Tibial artery (tissue), 4 donors: ENCODE measurements at regions not wholly inside any gene's neighbourhood (a gene's known extent, or its start where the extent isn't known, plus 50 kb on each side); places are given as distances from the start of the nearest gene placed in this dataset.

ENCODE experiments used
- DNase-seq, 2 donors: peaks; one replicate each; pipeline ENCODE4 v3.0.0-alpha.2; 2019
- H3K27ac ChIP-seq, 2 donors: fragments of 200-600 bp; sonication (generic) in 1 of 2; 1 replicate in 1 of 2; 2 replicates in 1 of 2; pipeline ENCODE4 v1.5.1; 2018 to 2019; ENCODE audit warnings: mild to moderate bottlenecking in 1 of 2
- H3K27me3 ChIP-seq, 2 donors: fragments of 200-600 bp; sonication (generic) in 1 of 2; one replicate each; pipeline versions ENCODE4 v1.5.1 to v1.6.0; 2016 to 2019
- H3K36me3 ChIP-seq, 3 donors: fragments of 200-600 bp; sonication (generic) in 2 of 3; one replicate each; pipeline ENCODE4 v1.5.1; 2016 to 2019; ENCODE audit warnings: mild to moderate bottlenecking in 2 of 3
- H3K4me1 ChIP-seq, 4 donors: fragments of 200-600 bp; sonication (generic) in 2 of 4; 1 replicate in 3 of 4; 2 replicates in 1 of 4; pipeline ENCODE4 v1.5.1; 2016 to 2019
- H3K4me3 ChIP-seq, 2 donors: fragments of 200-600 bp; sonication (generic) in 1 of 2; 1 replicate in 1 of 2; 2 replicates in 1 of 2; pipeline ENCODE4 v1.5.1; 2018 to 2019; ENCODE audit warnings: mild to moderate bottlenecking in 2 of 2
- H3K9me3 ChIP-seq, 3 donors: fragments of 200-600 bp; sonication (generic) in 1 of 3; one replicate each; pipeline ENCODE4 v1.5.1; 2016 to 2019
- CTCF ChIP-seq, 2 experiments: fragments of 200-600 bp in 1 of 2; fragments of 450-650 bp in 1 of 2; IDR thresholded peaks; one replicate each; pipeline ENCODE4 v1.5.1; 2017 to 2019; ENCODE audit warnings: antibody characterized with exemption in 2 of 2, mild to moderate bottlenecking in 1 of 2, moderate library complexity in 1 of 2
- intact Hi-C: fragments of 100-400 bp; cut with DNase I; formaldehyde crosslinking; loops from one replicate; pipeline ENCODE4 v1.15.0; 2023; ENCODE audit warnings: low total_unique reads

- no peak for DNase-seq
- Histone ChIP-seq H3K27me3 (no peaks in the 10 kb centered on the region), H3K36me3 (no peaks in the 10 kb centered on the region), H3K27ac (no peak overlapping the region), H3K4me3 (no peak overlapping the region), H3K9me3 (no peaks in the 10 kb centered on the region), H3K4me1 (no peaks in the 10 kb centered on the region)
- intact Hi-C loops: no loop called here
- TF ChIP-seq CTCF (IDR thresholded peaks at IDR 0.05): no peak
Observed at GRCh38 chr4:160143574-160143973, 1040.7 kb downstream of the RAPGEF2 start.

- Histone ChIP-seq H3K4me3 (no peak overlapping the region), H3K4me1 (no peaks in the 10 kb centered on the region), H3K27me3 (no peaks in the 10 kb centered on the region), H3K36me3 (no peaks in the 10 kb centered on the region), H3K9me3 (peaks cover 0 to 4% (median 0%) of the 10 kb centered on the region in 3 donors), H3K27ac (no peak overlapping the region)
- intact Hi-C loops: no loop called here
- no peak for TF ChIP-seq CTCF (IDR thresholded peaks at IDR 0.05)
- no peak for DNase-seq
Observed at GRCh38 chr4:160159457-160159856, 1056.6 kb downstream of the RAPGEF2 start.

GRCh38 chr4:160161026-160161425 is 1058.1 kb downstream of the RAPGEF2 start:
- Histone ChIP-seq H3K36me3 (no peaks in the 10 kb centered on the region), H3K27me3 (no peaks in the 10 kb centered on the region), H3K9me3 (peaks cover 0 to 4% (median 0%) of the 10 kb centered on the region in 3 donors), H3K4me1 (no peaks in the 10 kb centered on the region), H3K4me3 (no peak overlapping the region), H3K27ac (no peak overlapping the region)
- TF ChIP-seq CTCF (IDR thresholded peaks at IDR 0.05): no peak
- DNase-seq: no peak
- intact Hi-C loops: no loop called here

GRCh38 chr4:160175064-160175643 is 1072.3 kb downstream of the RAPGEF2 start:
- H3K27ac ChIP-seq: no peak overlapping the region
- H3K27me3 ChIP-seq: no peaks in the 10 kb centered on the region
- no peaks in the 10 kb centered on the region for H3K36me3 ChIP-seq
- no peak for TF ChIP-seq CTCF (IDR thresholded peaks at IDR 0.05)
- DNase-seq: no peak
- intact Hi-C loops: no loop called here
- H3K4me1 ChIP-seq: no peaks in the 10 kb centered on the region
- H3K9me3 ChIP-seq: no peaks in the 10 kb centered on the region
- no peak overlapping the region for H3K4me3 ChIP-seq

- intact Hi-C loops: no loop called here
- no peak for TF ChIP-seq CTCF (IDR thresholded peaks at IDR 0.05)
- no peak overlapping the region for H3K4me3 ChIP-seq
- H3K36me3 ChIP-seq: no peaks in the 10 kb centered on the region
- no peaks in the 10 kb centered on the region for H3K9me3 ChIP-seq
- no peak for DNase-seq
- no peak overlapping the region for H3K27ac ChIP-seq
- no peaks in the 10 kb centered on the region for H3K27me3 ChIP-seq
- H3K4me1 ChIP-seq: no peaks in the 10 kb centered on the region
Observed at GRCh38 chr4:160180211-160180610, 1077.3 kb downstream of the RAPGEF2 start.

GRCh38 chr4:160182727-160183126 is 1079.8 kb downstream of the RAPGEF2 start:
- TF ChIP-seq CTCF (IDR thresholded peaks at IDR 0.05): no peak
- no peak for DNase-seq
- H3K9me3 ChIP-seq: no peaks in the 10 kb centered on the region
- no peaks in the 10 kb centered on the region for H3K27me3 ChIP-seq
- H3K36me3 ChIP-seq: no peaks in the 10 kb centered on the region
- no peak overlapping the region for H3K4me3 ChIP-seq
- no peak overlapping the region for H3K27ac ChIP-seq
- intact Hi-C loops: no loop called here
- no peaks in the 10 kb centered on the region for H3K4me1 ChIP-seq
